Left lung (tissue), 4 donors: ENCODE measurements at regions not wholly inside any gene's neighbourhood (a gene's known extent, or its start where the extent isn't known, plus 50 kb on each side); places are given as distances from the start of the nearest gene placed in this dataset.
A peak's percentile ranks its signal among the peaks of the same experiment; 100 is the strongest.
"Not testable (repeated sequence)": the region's sequence is repeated elsewhere in the genome, so short reads cannot be mapped to it uniquely, and the experiment has no call there.

Experiments
- ATAC-seq: fragments of 200-7000 bp; cut with Tn5 transposase; one replicate; pipeline ENCODE4 v1.9.1; 2020; ENCODE audit warnings: moderate library complexity
- DNase-seq, 4 donors: peaks; one replicate each; pipeline ENCODE4 v3.0.0-alpha.2; 2013 to 2020
- H3K27ac ChIP-seq, 2 donors: fragments of 200-600 bp; sonication (generic) in 1 of 2; one replicate each; pipeline versions ENCODE4 v1.5.0 to v1.8.0; 2020 to 2021
- H3K27me3 ChIP-seq, 2 donors: fragments of 200-600 bp; sonication (generic) in 1 of 2; one replicate each; pipeline versions ENCODE4 v1.5.0 to v1.8.0; 2020 to 2021
- H3K36me3 ChIP-seq, 2 donors: fragments of 200-600 bp; sonication (generic) in 1 of 2; one replicate each; pipeline versions ENCODE4 v1.5.0 to v1.8.0; 2020 to 2021
- H3K4me1 ChIP-seq, 2 donors: fragments of 200-600 bp; one replicate each; pipeline ENCODE4 v1.8.0; 2021
- H3K4me3 ChIP-seq, 2 donors: fragments of 200-600 bp; sonication (generic) in 1 of 2; one replicate each; pipeline versions ENCODE4 v1.5.0 to v1.8.0; 2020 to 2021; ENCODE audit warnings: mild to moderate bottlenecking in 1 of 2
- H3K9me3 ChIP-seq, 2 donors: fragments of 200-600 bp; sonication (generic) in 1 of 2; one replicate each; pipeline versions ENCODE4 v1.5.0 to v1.8.0; 2020 to 2021
- intact Hi-C, 2 donors: fragments of 100-400 bp; cut with DNase I; formaldehyde crosslinking; loops; one replicate each; pipeline versions ENCODE4 v1.11.2 to v1.14.2; 2022
- TF ChIP-seq, protein P1 (sequence below), 2 donors: fragments of 200-600 bp; sonication (generic) in 1 of 2; IDR thresholded peaks; one replicate each; pipeline versions ENCODE4 v1.5.0 to v1.8.0; 2021; ENCODE audit warnings: antibody characterized with exemption in 2 of 2
- donor health status: DM: no; HTN: yes; CAD: no.
- donor health status: DM: no; HTN: no; CAD: no.

DNA sequence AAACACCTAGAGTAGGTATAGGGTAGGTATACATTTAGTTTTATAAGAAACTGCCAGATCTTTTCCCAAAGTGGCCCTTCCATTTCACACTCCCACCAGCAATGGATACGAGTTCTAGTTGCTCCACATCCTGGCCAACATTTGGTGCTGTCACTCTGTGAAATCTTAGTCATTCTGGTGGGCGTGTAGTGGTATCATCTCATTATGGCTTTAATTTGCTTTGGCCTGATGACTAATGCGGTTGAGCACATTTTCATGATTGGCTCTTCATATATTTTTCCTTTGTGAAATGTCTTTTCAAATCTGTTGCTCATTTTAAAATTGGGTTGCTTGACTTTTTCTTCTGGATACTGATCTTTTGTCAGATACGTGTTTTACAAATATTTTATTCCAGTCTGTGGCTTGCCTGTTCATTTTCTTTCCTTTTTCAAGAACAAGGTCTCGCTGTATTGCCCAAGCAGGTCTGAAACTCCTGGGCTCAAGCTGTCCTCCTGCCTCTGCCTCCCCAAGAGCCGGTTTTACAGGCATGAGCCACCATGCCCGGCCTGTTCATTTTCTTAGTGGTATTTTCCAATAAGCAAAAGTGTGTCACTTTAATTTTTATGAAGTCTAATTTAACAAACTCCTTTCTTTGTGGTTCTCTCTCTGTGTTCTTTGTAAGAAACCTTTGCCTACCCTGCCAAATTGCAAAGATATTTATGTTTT, 192.4 kb downstream of the SEC14L1 start:
- Histone ChIP-seq H3K27me3 (no peaks in the 10 kb centered on the region), H3K36me3 (no peaks in the 10 kb centered on the region), H3K4me1 (peaks cover 12 to 46% of the 10 kb centered on the region in 2 donors), H3K27ac (peak overlapping the region; percentile 15 to 74), H3K9me3 (peaks cover 0 to 5% of the 10 kb centered on the region in 2 donors), H3K4me3 (no peak overlapping the region)
- DNase-seq = peak in 1 of 4 donors; percentile 27
- TF ChIP-seq, protein P1, sequence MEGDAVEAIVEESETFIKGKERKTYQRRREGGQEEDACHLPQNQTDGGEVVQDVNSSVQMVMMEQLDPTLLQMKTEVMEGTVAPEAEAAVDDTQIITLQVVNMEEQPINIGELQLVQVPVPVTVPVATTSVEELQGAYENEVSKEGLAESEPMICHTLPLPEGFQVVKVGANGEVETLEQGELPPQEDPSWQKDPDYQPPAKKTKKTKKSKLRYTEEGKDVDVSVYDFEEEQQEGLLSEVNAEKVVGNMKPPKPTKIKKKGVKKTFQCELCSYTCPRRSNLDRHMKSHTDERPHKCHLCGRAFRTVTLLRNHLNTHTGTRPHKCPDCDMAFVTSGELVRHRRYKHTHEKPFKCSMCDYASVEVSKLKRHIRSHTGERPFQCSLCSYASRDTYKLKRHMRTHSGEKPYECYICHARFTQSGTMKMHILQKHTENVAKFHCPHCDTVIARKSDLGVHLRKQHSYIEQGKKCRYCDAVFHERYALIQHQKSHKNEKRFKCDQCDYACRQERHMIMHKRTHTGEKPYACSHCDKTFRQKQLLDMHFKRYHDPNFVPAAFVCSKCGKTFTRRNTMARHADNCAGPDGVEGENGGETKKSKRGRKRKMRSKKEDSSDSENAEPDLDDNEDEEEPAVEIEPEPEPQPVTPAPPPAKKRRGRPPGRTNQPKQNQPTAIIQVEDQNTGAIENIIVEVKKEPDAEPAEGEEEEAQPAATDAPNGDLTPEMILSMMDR (IDR thresholded peaks at IDR 0.05) = no peak
- ATAC-seq = no peak
- intact Hi-C loops = loop anchor here in 1 of 2 donors (5.0 kb wide), 1 partner anchor 159 kb away; no protein-coding TSS in a partner anchor

DNA sequence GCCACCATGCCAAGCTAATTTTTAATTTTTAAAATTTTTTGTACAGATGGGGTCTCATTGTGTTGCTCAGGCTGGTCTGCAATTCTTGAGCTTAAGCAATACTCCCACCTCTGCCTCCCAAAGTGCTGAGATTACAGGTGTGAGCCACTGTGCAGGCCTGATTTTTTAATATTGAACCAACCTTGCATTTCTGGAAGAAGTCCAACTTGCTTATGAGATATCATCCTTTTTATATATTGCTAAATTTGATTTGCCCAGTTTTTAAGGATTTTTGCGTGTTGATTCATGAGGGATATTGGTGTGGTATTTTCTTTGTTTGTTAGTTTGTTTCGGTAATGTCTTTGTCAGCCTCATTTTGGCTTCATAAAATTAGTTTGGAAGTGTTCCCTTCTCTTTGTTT, 196.4 kb downstream of the SEC14L1 start:
- TF ChIP-seq, protein P1 (IDR thresholded peaks at IDR 0.05) = no peak
- Histone ChIP-seq H3K4me3 (no peak overlapping the region), H3K27ac (no peak overlapping the region), H3K36me3 (no peaks in the 10 kb centered on the region), H3K4me1 (peaks cover 12 to 39% of the 10 kb centered on the region in 2 donors), H3K27me3 (no peaks in the 10 kb centered on the region), H3K9me3 (peaks cover 0 to 5% of the 10 kb centered on the region in 2 donors)
- no peak for ATAC-seq
- no peak for DNase-seq
- intact Hi-C loops = no loop called here

DNA sequence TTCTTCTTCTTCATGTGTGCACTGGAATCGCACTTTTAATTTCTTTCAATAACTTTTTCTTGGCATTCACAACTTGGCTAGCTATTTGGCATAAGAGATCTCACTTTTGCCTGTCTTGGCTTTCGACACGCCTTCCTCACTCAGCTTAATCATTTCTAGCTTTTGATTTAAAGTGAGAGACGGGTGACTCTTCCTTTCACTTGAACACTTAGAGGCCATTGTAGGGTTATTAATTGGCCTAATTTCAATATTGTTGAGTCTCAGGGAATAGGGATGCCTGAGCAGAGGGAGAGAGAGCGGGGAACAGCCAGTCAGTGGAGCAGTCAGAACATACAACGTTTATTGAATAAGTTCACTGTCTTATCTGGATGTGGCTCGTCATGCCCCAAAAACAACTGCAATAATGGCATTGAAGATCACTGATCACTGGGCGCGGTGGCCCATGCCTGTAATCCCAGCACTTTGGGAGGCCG, 200.3 kb downstream of the SEC14L1 start:
- H3K4me1 ChIP-seq = peaks cover 11 to 37% of the 10 kb centered on the region in 2 donors
- DNase-seq (peak in 1 of 4 donors; percentile 21), ATAC-seq (peak; percentile 30)
- TF ChIP-seq, protein P1 (IDR thresholded peaks at IDR 0.05) = no peak
- H3K27ac ChIP-seq = peak overlapping the region in 1 of 2 donors; percentile 24
- H3K4me3 ChIP-seq = no peak overlapping the region
- no peaks in the 10 kb centered on the region for H3K36me3 ChIP-seq
- no peaks in the 10 kb centered on the region for H3K27me3 ChIP-seq
- intact Hi-C loops = no loop called here
- peaks cover 0 to 5% of the 10 kb centered on the region in 2 donors for H3K9me3 ChIP-seq

DNA sequence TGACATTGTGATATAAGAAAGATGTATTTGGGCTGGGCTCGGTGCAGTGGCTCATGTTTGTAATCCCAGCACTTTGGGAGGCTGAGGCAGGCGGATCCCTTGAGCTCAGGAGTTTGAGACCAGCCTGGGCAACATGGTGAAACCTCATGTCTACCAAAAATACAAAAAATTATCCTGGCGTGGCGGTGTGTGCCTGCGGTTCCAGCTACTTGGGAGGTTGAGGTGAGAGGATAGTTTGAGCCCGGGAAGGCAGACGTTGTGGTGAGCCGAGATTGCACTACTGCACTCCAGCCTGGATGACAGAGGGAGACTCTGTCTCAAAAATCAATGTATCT, 201.9 kb downstream of the SEC14L1 start:
- H3K9me3 ChIP-seq, H3K36me3 ChIP-seq, H3K27me3 ChIP-seq, DNase-seq, ATAC-seq, H3K4me3 ChIP-seq, intact Hi-C loops: not testable (repeated sequence)
- peak overlapping the region; percentile 36 to 83 for H3K27ac ChIP-seq
- H3K4me1 ChIP-seq = peaks cover 11 to 37% of the 10 kb centered on the region in 2 donors

DNA sequence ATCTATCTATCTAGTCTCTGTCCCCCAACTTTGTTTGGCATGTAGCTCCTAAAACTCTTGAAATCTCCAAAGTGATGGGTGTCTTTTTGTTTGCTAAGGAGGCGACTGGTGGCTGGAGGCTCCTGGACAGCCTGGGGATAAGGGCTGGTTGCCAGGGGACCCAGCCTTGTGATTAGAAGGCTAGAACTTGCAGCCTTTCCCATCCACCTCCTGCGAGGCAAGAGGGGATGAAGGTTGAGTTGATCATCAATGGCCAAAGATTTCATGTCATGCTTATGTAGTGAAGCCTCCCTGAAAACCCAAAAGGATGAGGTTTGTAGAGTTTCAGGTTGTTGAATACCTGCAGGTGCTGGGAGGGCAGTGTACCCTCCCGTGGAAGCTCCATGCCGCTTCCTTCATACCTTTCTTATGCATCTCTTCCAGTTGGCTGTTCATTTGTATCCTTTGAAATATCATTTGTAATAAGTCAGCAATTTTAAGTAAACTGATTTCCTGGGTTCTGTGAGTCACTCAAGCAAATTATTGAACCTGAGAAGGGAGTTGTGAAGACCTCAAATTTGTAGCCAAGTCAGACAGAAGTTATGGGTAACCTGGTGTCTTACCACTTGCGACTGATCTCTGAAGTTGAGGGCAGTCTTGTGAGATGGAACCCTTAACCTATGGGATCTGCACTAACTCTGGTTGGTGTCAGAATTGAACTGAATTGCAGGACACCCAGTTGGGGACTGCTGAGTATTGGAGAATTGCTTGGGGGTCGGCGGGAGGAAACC, 202.4 kb downstream of the SEC14L1 start:
- no peak for DNase-seq

More for the DNA sequence above, 202.4 kb downstream of the SEC14L1 start:
- H3K27ac ChIP-seq = peak overlapping the region in 1 of 2 donors; percentile 83
- intact Hi-C loops = no loop called here
- H3K4me1 ChIP-seq = peaks cover 11 to 37% of the 10 kb centered on the region in 2 donors
- H3K27me3 ChIP-seq = no peaks in the 10 kb centered on the region
- no peaks in the 10 kb centered on the region for H3K36me3 ChIP-seq
- no peaks in the 10 kb centered on the region for H3K9me3 ChIP-seq
- no peak overlapping the region for H3K4me3 ChIP-seq
- TF ChIP-seq, protein P1 (IDR thresholded peaks at IDR 0.05) = no peak
- no peak for ATAC-seq
